GM12864 (cell line): ENCODE measurements at regions not wholly inside any gene's neighbourhood (a gene's known extent, or its start where the extent isn't known, plus 50 kb on each side); places are given as distances from the start of the nearest gene placed in this dataset.

Experiments used
- DNase-seq: peaks from one replicate; pipeline ENCODE4 v3.0.0-alpha.2; 2011; ENCODE audit warnings: low read depth
- H3K4me3 ChIP-seq: 2 replicates; pipeline ENCODE4 v1.5.1; 2011; ENCODE audit warnings: mild to moderate bottlenecking, low read depth, low read length, control low read depth
- CTCF ChIP-seq: IDR thresholded peaks from 2 replicates; pipeline ENCODE4 v1.5.1; 2011; ENCODE audit warnings: low read depth, mild to moderate bottlenecking, moderate library complexity, low read length, control low read depth, inconsistent platforms; ENCODE audit errors: missing control alignments

GRCh38 chr1:181423301-181423918 is 59.9 kb upstream of the CACNA1E start:
- TF ChIP-seq CTCF: peak; percentile 42
- no peak overlapping the region for H3K4me3 ChIP-seq
- DNase-seq: no peak

- no peak overlapping the region for H3K4me3 ChIP-seq
- no peak for DNase-seq
- TF ChIP-seq CTCF: peak; percentile 89
Measured at GRCh38 chr1:181424786-181425403, 58.4 kb upstream of the CACNA1E start.

- no peak for DNase-seq
- TF ChIP-seq CTCF: no peak
- no peak overlapping the region for H3K4me3 ChIP-seq
Measured at GRCh38 chr1:181425566-181425965, 57.8 kb upstream of the CACNA1E start.

- TF ChIP-seq CTCF: no peak
- no peak for DNase-seq
- H3K4me3 ChIP-seq: no peak overlapping the region
Measured at GRCh38 chr1:181429462-181429861, 53.9 kb upstream of the CACNA1E start.

GRCh38 chr1:181430015-181430885 is 53.1 kb upstream of the CACNA1E start:
- H3K4me3 ChIP-seq: no peak overlapping the region
- peak; percentile 48 for DNase-seq
- peak; percentile 8 for TF ChIP-seq CTCF
